ENCODE measurements at regions not wholly inside any gene's neighbourhood (a gene's known extent, or its start where the extent isn't known, plus 50 kb on each side); places are given as distances from the start of the nearest gene placed in this dataset.
"Not testable (repeated sequence)": the region's sequence is repeated elsewhere in the genome, so short reads cannot be mapped to it uniquely, and the experiment has no call there.

- Histone ChIP-seq H3K4me1 (ENCODE audit: control insufficient read depth, insufficient read depth, low read length) (peaks cover 14% of the 10 kb centered on the region), H3K9me3 (ENCODE audit: control insufficient read depth, insufficient read depth, low read length) (no peaks in the 10 kb centered on the region), H3K27me3 (ENCODE audit: control insufficient read depth, insufficient read depth, low read length) (peaks cover 55% of the 10 kb centered on the region), H3K4me3 (ENCODE audit: low read depth, low read length) (no peak overlapping the region), H3K9ac (ENCODE audit: low read depth, low read length) (no peak overlapping the region), H3K36me3 (ENCODE audit: control insufficient read depth, insufficient read depth, low read length) (no peaks in the 10 kb centered on the region)
Measured at GRCh38 chrX:150223176-150224015, 139.7 kb upstream of the MAMLD1 start.

DNA sequence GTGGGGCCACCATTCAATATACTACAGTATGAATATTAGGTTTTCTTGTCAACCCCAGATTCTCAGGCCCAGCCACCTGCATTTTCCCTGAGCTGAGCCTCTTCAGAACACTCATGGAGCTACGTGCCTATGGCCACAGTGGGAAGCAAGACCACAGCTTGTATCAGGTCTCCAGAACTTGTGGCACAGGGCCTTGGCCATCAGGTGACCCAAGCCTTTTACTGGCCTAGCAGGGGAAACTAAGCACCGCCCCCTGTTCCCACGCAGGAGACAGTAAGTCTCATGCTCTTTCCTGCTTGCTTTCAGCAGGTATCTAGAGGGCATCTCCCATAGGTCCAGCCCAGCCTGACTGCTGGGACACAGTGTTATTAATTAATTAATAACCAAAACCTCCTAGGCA is 138.4 kb upstream of the MAMLD1 start:
- no peak overlapping the region for H3K9ac ChIP-seq (ENCODE audit: low read depth, low read length)
- H3K9me3 ChIP-seq (ENCODE audit: control insufficient read depth, insufficient read depth, low read length): no peaks in the 10 kb centered on the region
- H3K27me3 ChIP-seq (ENCODE audit: control insufficient read depth, insufficient read depth, low read length): peaks cover 60% of the 10 kb centered on the region
- H3K4me1 ChIP-seq (ENCODE audit: control insufficient read depth, insufficient read depth, low read length): peaks cover 12% of the 10 kb centered on the region
- no peaks in the 10 kb centered on the region for H3K36me3 ChIP-seq (ENCODE audit: control insufficient read depth, insufficient read depth, low read length)
- no peak overlapping the region for H3K4me3 ChIP-seq (ENCODE audit: low read depth, low read length)

- Histone ChIP-seq H3K4me1 (ENCODE audit: control insufficient read depth, insufficient read depth, low read length) (peaks cover 11% of the 10 kb centered on the region), H3K9me3 (ENCODE audit: control insufficient read depth, insufficient read depth, low read length) (no peaks in the 10 kb centered on the region), H3K27me3 (ENCODE audit: control insufficient read depth, insufficient read depth, low read length) (peaks cover 60% of the 10 kb centered on the region), H3K9ac (ENCODE audit: low read depth, low read length) (no peak overlapping the region), H3K36me3 (ENCODE audit: control insufficient read depth, insufficient read depth, low read length) (no peaks in the 10 kb centered on the region), H3K4me3 (ENCODE audit: low read depth, low read length) (peak overlapping the region; percentile 8)
Measured at GRCh38 chrX:150225266-150225665, 137.9 kb upstream of the MAMLD1 start.

- Histone ChIP-seq H3K4me1 (ENCODE audit: control insufficient read depth, insufficient read depth, low read length) (peaks cover 7% of the 10 kb centered on the region), H3K36me3 (ENCODE audit: control insufficient read depth, insufficient read depth, low read length) (no peaks in the 10 kb centered on the region), H3K27me3 (ENCODE audit: control insufficient read depth, insufficient read depth, low read length) (peaks cover 59% of the 10 kb centered on the region), H3K9ac (ENCODE audit: low read depth, low read length) (no peak overlapping the region), H3K9me3 (ENCODE audit: control insufficient read depth, insufficient read depth, low read length) (no peaks in the 10 kb centered on the region), H3K4me3 (ENCODE audit: low read depth, low read length) (peak overlapping the region; percentile 8)
Measured at GRCh38 chrX:150225756-150226155, 137.4 kb upstream of the MAMLD1 start.

GRCh38 chrX:150226223-150226965 is 136.7 kb upstream of the MAMLD1 start:
- Histone ChIP-seq H3K4me3 (ENCODE audit: low read depth, low read length) (no peak overlapping the region), H3K9me3 (ENCODE audit: control insufficient read depth, insufficient read depth, low read length) (no peaks in the 10 kb centered on the region), H3K9ac (ENCODE audit: low read depth, low read length) (no peak overlapping the region), H3K36me3 (ENCODE audit: control insufficient read depth, insufficient read depth, low read length) (no peaks in the 10 kb centered on the region), H3K27me3 (ENCODE audit: control insufficient read depth, insufficient read depth, low read length) (peaks cover 52% of the 10 kb centered on the region), H3K4me1 (ENCODE audit: control insufficient read depth, insufficient read depth, low read length) (peaks cover 6% of the 10 kb centered on the region)

DNA sequence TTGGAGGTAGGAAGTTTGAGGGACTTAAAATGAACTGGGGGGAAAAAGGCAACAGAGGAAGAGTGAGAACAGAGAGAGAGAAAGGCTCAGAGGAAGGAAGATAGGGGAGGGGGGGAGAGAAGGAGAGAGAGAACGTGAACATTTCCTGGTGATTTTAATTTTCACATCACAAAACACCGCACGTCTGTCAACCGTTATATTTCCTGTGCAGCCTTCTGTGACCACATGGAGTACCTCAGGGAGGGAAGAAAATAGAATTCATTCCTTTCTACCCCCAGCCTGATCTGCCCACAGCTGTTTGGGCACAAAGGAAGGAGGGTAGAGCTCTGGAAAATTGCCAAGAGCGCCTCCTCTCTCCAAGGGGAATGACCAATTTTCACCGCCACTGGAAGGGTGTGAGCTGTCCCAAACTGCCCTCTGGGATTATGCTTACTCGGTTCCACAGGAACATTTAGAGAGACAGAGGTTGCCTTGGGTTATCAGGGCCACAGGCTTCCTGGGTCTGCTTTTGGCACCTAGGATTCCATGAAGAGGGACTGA is 135.7 kb upstream of the MAMLD1 start:
- peaks cover 6% of the 10 kb centered on the region for H3K4me1 ChIP-seq (ENCODE audit: control insufficient read depth, insufficient read depth, low read length)
- no peak overlapping the region for H3K9ac ChIP-seq (ENCODE audit: low read depth, low read length)
- no peaks in the 10 kb centered on the region for H3K36me3 ChIP-seq (ENCODE audit: control insufficient read depth, insufficient read depth, low read length)
- no peak overlapping the region for H3K4me3 ChIP-seq (ENCODE audit: low read depth, low read length)
- H3K27me3 ChIP-seq (ENCODE audit: control insufficient read depth, insufficient read depth, low read length): peaks cover 48% of the 10 kb centered on the region
- no peaks in the 10 kb centered on the region for H3K9me3 ChIP-seq (ENCODE audit: control insufficient read depth, insufficient read depth, low read length)

DNA sequence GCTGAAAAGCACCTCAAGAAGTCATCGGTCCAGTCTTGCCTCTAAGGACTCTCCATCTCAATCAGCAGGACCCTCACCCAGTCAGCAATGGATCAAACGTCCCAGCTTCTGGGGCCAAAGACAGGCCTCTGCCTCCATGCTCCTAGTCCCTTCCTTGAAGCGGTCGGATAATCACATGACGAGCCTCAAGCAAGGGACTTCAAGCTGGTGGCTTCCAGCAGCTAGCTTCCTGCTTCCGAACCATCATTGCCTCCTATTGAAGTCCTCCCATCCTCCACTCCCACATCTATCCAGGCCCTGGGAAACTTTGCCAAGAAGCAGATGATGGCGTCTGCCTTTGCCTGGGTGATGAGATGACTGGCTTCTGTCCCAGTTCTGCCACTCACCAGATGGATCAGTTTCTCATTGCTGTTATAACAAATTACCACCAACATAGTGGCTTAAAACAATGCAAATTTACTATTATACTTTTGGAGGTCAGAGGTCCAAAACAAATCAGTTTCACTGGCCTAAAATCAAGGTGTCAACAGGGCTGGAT is 135.2 kb upstream of the MAMLD1 start:
- Histone ChIP-seq H3K36me3 (ENCODE audit: control insufficient read depth, insufficient read depth, low read length) (no peaks in the 10 kb centered on the region), H3K27me3 (ENCODE audit: control insufficient read depth, insufficient read depth, low read length) (peaks cover 43% of the 10 kb centered on the region), H3K9me3 (ENCODE audit: control insufficient read depth, insufficient read depth, low read length) (no peaks in the 10 kb centered on the region), H3K4me1 (ENCODE audit: control insufficient read depth, insufficient read depth, low read length) (peaks cover 6% of the 10 kb centered on the region), H3K4me3 (ENCODE audit: low read depth, low read length) (no peak overlapping the region), H3K9ac (ENCODE audit: low read depth, low read length) (no peak overlapping the region)

- peaks cover 6% of the 10 kb centered on the region for H3K4me1 ChIP-seq (ENCODE audit: control insufficient read depth, insufficient read depth, low read length)
- H3K36me3 ChIP-seq (ENCODE audit: control insufficient read depth, insufficient read depth, low read length): no peaks in the 10 kb centered on the region
- no peak overlapping the region for H3K4me3 ChIP-seq (ENCODE audit: low read depth, low read length)
- no peaks in the 10 kb centered on the region for H3K9me3 ChIP-seq (ENCODE audit: control insufficient read depth, insufficient read depth, low read length)
- H3K27me3 ChIP-seq (ENCODE audit: control insufficient read depth, insufficient read depth, low read length): peaks cover 39% of the 10 kb centered on the region
- no peak overlapping the region for H3K9ac ChIP-seq (ENCODE audit: low read depth, low read length)
Measured at GRCh38 chrX:150228431-150228830, 134.7 kb upstream of the MAMLD1 start.

DNA sequence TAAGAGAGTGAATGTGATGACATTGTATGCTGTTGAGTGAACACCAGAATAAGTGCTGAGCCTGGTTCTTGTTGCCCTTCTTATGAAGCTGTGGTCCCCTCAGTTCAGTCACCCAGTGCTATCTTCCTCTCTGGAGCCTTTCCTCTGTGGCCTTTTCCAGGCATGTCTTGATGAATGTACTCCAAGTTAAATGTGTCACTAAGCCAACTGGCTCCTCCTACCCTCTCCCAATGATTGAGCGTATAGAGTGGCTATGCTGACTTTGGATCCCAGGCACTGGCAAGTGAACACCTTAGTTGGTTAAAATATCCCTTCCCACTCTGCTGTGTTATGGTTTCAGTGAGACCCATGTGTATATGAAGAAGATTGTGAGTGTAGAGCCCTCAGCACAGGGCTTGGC is 134.1 kb upstream of the MAMLD1 start:
- Histone ChIP-seq H3K4me1 (ENCODE audit: control insufficient read depth, insufficient read depth, low read length) (peaks cover 6% of the 10 kb centered on the region), H3K9ac (ENCODE audit: low read depth, low read length) (no peak overlapping the region), H3K4me3 (ENCODE audit: low read depth, low read length) (no peak overlapping the region), H3K36me3 (ENCODE audit: control insufficient read depth, insufficient read depth, low read length) (no peaks in the 10 kb centered on the region), H3K9me3 (ENCODE audit: control insufficient read depth, insufficient read depth, low read length) (no peaks in the 10 kb centered on the region), H3K27me3 (ENCODE audit: control insufficient read depth, insufficient read depth, low read length) (peaks cover 33% of the 10 kb centered on the region)

GRCh38 chrX:150229481-150229880 is 133.6 kb upstream of the MAMLD1 start:
- Histone ChIP-seq H3K9ac (ENCODE audit: low read depth, low read length) (no peak overlapping the region), H3K9me3 (ENCODE audit: control insufficient read depth, insufficient read depth, low read length) (no peaks in the 10 kb centered on the region), H3K4me3 (ENCODE audit: low read depth, low read length) (no peak overlapping the region), H3K27me3 (ENCODE audit: control insufficient read depth, insufficient read depth, low read length) (peaks cover 28% of the 10 kb centered on the region), H3K4me1 (ENCODE audit: control insufficient read depth, insufficient read depth, low read length) (peaks cover 6% of the 10 kb centered on the region), H3K36me3 (ENCODE audit: control insufficient read depth, insufficient read depth, low read length) (no peaks in the 10 kb centered on the region)

- peaks cover 25% of the 10 kb centered on the region for H3K27me3 ChIP-seq (ENCODE audit: control insufficient read depth, insufficient read depth, low read length)
- H3K9ac ChIP-seq (ENCODE audit: low read depth, low read length); H3K36me3 ChIP-seq (ENCODE audit: control insufficient read depth, insufficient read depth, low read length); H3K4me3 ChIP-seq (ENCODE audit: low read depth, low read length); H3K9me3 ChIP-seq (ENCODE audit: control insufficient read depth, insufficient read depth, low read length); H3K4me1 ChIP-seq (ENCODE audit: control insufficient read depth, insufficient read depth, low read length): not testable (repeated sequence)
Measured at GRCh38 chrX:150230952-150231351, 132.2 kb upstream of the MAMLD1 start.

All from iPS-15b (cell line).